ENCODE measurements at regions not wholly inside any gene's neighbourhood (a gene's known extent, or its start where the extent isn't known, plus 50 kb on each side); places are given as distances from the start of the nearest gene placed in this dataset.

DNA sequence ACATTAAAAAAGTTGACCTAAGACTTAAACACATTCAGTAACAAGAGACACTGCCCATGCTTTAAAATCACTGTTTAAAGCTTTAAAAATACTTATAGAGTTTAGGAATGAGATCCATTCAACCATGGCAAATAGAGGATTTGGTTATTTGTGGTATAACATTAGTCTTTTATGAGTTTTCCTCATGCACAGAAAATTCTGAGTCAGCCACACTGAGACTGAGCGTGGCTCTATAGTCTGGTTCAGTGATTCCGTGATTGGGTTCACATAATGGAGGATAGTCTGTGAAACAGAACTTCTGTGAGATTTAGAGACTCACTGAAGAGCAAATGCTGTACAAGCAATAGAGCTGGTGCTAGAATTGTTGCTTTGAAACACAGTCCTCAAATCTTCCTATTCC is 1502.4 kb upstream of the PIK3C3 start:
- TF ChIP-seq, protein P1, sequence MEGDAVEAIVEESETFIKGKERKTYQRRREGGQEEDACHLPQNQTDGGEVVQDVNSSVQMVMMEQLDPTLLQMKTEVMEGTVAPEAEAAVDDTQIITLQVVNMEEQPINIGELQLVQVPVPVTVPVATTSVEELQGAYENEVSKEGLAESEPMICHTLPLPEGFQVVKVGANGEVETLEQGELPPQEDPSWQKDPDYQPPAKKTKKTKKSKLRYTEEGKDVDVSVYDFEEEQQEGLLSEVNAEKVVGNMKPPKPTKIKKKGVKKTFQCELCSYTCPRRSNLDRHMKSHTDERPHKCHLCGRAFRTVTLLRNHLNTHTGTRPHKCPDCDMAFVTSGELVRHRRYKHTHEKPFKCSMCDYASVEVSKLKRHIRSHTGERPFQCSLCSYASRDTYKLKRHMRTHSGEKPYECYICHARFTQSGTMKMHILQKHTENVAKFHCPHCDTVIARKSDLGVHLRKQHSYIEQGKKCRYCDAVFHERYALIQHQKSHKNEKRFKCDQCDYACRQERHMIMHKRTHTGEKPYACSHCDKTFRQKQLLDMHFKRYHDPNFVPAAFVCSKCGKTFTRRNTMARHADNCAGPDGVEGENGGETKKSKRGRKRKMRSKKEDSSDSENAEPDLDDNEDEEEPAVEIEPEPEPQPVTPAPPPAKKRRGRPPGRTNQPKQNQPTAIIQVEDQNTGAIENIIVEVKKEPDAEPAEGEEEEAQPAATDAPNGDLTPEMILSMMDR (IDR thresholded peaks at IDR 0.05 in 8 of 11, conservative IDR thresholded peaks at IDR 0.05 in 3 of 11): no peak
- no peak for TF ChIP-seq POLR2AphosphoS5 (IDR thresholded peaks at IDR 0.05)
- TF ChIP-seq POLR2A (IDR thresholded peaks at IDR 0.05): no peak
